Caco-2 (cell line): ENCODE measurements at regions not wholly inside any gene's neighbourhood (a gene's known extent, or its start where the extent isn't known, plus 50 kb on each side); places are given as distances from the start of the nearest gene placed in this dataset.

Experiments used
- BruUV-seq: library from RNA; stranded (reverse); fragments of 400-500 nt; replicated peaks from 2 replicates; lab custom pipeline; 2021; lab: Mats Ljungman, UMichigan
- CTCF ChIA-PET: fragments of 300-600 bp; sonication (Branson Sonifier 250); formaldehyde crosslinking; loops from one replicate; lab custom pipeline; 2022; ENCODE audit warnings: antibody characterized with exemption; lab: Charles Lee
- POLR2A ChIA-PET: fragments of 300-600 bp; sonication (Branson Sonifier 250); formaldehyde crosslinking; loops from one replicate; lab custom pipeline; 2022; ENCODE audit warnings: antibody characterized with exemption; lab: Charles Lee
- DNase-seq, 2 experiments: peaks; one replicate each; pipeline versions ENCODE4 v3.0.0 to v3.0.0-alpha.2; 2020 to 2022
- H3K27me3 ChIP-seq: replicated peaks from 2 replicates; pipeline ENCODE4 v1.6.0; 2011; ENCODE audit warnings: low read length; ENCODE audit not compliant: control insufficient read depth, insufficient read depth
- H3K36me3 ChIP-seq: 2 replicates; pipeline ENCODE4 v1.5.1; 2011; ENCODE audit warnings: low read length; ENCODE audit not compliant: control insufficient read depth, insufficient read depth
- H3K4me1 ChIP-seq: fragments of 250-450 bp; sonication (Bioruptor Pico); 2 replicates; pipeline ENCODE4 v1.5.1; 2020; ENCODE audit warnings: mild to moderate bottlenecking
- H3K4me3 ChIP-seq: 2 replicates; pipeline ENCODE4 v1.5.1; 2011; ENCODE audit warnings: low read depth, mild to moderate bottlenecking, control low read depth, low read length
- H3K9me3 ChIP-seq: fragments of 250-450 bp; sonication (Bioruptor Pico); 2 replicates; pipeline ENCODE4 v1.5.1; 2020; ENCODE audit warnings: mild to moderate bottlenecking, moderate library complexity
- H3K27ac Mint-ChIP-seq: one replicate; pipeline ENCODE4 v1.8.0; 2022; ENCODE audit warnings: mixed read lengths; ENCODE audit not compliant: unreplicated experiment
- H3K27me3 Mint-ChIP-seq: one replicate; pipeline ENCODE4 v1.8.0; 2022; ENCODE audit warnings: mixed read lengths; ENCODE audit not compliant: insufficient read depth, unreplicated experiment
- H3K36me3 Mint-ChIP-seq: one replicate; pipeline ENCODE4 v1.8.0; 2022; ENCODE audit warnings: mild to moderate bottlenecking, mixed read lengths; ENCODE audit not compliant: insufficient read depth, unreplicated experiment
- H3K4me1 Mint-ChIP-seq: one replicate; pipeline ENCODE4 v1.8.0; 2022; ENCODE audit warnings: low read depth, mixed read lengths; ENCODE audit not compliant: unreplicated experiment
- H3K4me3 Mint-ChIP-seq: one replicate; pipeline ENCODE4 v1.8.0; 2022; ENCODE audit warnings: mild to moderate bottlenecking, moderate library complexity, mixed read lengths; ENCODE audit not compliant: unreplicated experiment
- H3K9me3 Mint-ChIP-seq: one replicate; pipeline ENCODE4 v1.8.0; 2022; ENCODE audit warnings: mixed read lengths; ENCODE audit not compliant: unreplicated experiment
- CTCF ChIP-seq, 2 experiments: fragments of 200-600 bp in 1 of 2; IDR thresholded peaks; 1 replicate in 1 of 2; 2 replicates in 1 of 2; pipeline versions ENCODE4 v1.5.1 to v1.8.0; 2011 to 2022; ENCODE audit warnings: antibody characterized with exemption in 1 of 2, control low read depth in 1 of 2, inconsistent platforms in 1 of 2, low read depth in 1 of 2, low read length in 1 of 2, mild to moderate bottlenecking in 1 of 2, moderate library complexity in 1 of 2; ENCODE audit not compliant: insufficient read depth in 1 of 2, severe bottlenecking in 1 of 2, unreplicated experiment in 1 of 2
- intact Hi-C: fragments of 100-400 bp; cut with micrococcal nuclease; formaldehyde crosslinking; loops from one replicate; pipeline ENCODE4 v1.10.0; 2022; ENCODE audit not compliant: unreplicated experiment

- H3K36me3 ChIP-seq = no peaks in the 10 kb centered on the region
- Mint-ChIP-seq H3K9me3 (peaks cover 2% of the 10 kb centered on the region), H3K4me3 (no peak overlapping the region), H3K36me3 (no peaks in the 10 kb centered on the region), H3K4me1 (no peaks in the 10 kb centered on the region), H3K27ac (no peak overlapping the region), H3K27me3 (peaks cover 14% of the 10 kb centered on the region)
- H3K4me3 ChIP-seq = no peak overlapping the region
- intact Hi-C loops = no loop called here
- no peaks in the 10 kb centered on the region for H3K9me3 ChIP-seq
- CTCF ChIA-PET = no interaction called here
- TF ChIP-seq CTCF (IDR thresholded peaks at IDR 0.05; ENCODE audit: insufficient read depth in 1 of 2, low read depth in 1 of 2, low read length in 1 of 2, severe bottlenecking in 1 of 2, unreplicated experiment in 1 of 2) = no peak
- DNase-seq = no peak
- H3K27me3 ChIP-seq = no peaks in the 10 kb centered on the region; the same call in 1 of the 2 replicates
- H3K4me1 ChIP-seq = no peaks in the 10 kb centered on the region
- no TSS peak for BruUV-seq
- POLR2A ChIA-PET = no interaction called here
Observed at GRCh38 chr5:68970617-68971016, 123.2 kb upstream of the SLC30A5 start.

- POLR2A ChIA-PET = no interaction called here
- Mint-ChIP-seq H3K36me3 (no peaks in the 10 kb centered on the region), H3K4me1 (no peaks in the 10 kb centered on the region), H3K27ac (no peak overlapping the region), H3K9me3 (peaks cover 11% of the 10 kb centered on the region), H3K4me3 (no peak overlapping the region), H3K27me3 (peaks cover 19% of the 10 kb centered on the region)
- TF ChIP-seq CTCF (IDR thresholded peaks at IDR 0.05; ENCODE audit: insufficient read depth in 1 of 2, low read depth in 1 of 2, low read length in 1 of 2, severe bottlenecking in 1 of 2, unreplicated experiment in 1 of 2) = no peak
- Histone ChIP-seq H3K9me3 (no peaks in the 10 kb centered on the region), H3K4me1 (no peaks in the 10 kb centered on the region), H3K4me3 (no peak overlapping the region), H3K27me3 (no peaks in the 10 kb centered on the region; the same call in 1 of the 2 replicates), H3K36me3 (no peaks in the 10 kb centered on the region)
- no TSS peak for BruUV-seq
- no peak for DNase-seq
- CTCF ChIA-PET = interaction anchor here (0.7 kb wide), 1 partner anchor 687 kb away, joined by 6 read pairs; no protein-coding TSS in a partner anchor
- intact Hi-C loops = no loop called here
Observed at GRCh38 chr5:68973696-68974095, 120.1 kb upstream of the SLC30A5 start.

GRCh38 chr5:68983043-68983442 is 110.8 kb upstream of the SLC30A5 start:
- no peak for TF ChIP-seq CTCF (IDR thresholded peaks at IDR 0.05; ENCODE audit: insufficient read depth in 1 of 2, low read depth in 1 of 2, low read length in 1 of 2, severe bottlenecking in 1 of 2, unreplicated experiment in 1 of 2)
- no peak overlapping the region for H3K4me3 ChIP-seq
- Mint-ChIP-seq H3K27ac (no peak overlapping the region), H3K4me1 (no peaks in the 10 kb centered on the region), H3K27me3 (peaks cover 21% of the 10 kb centered on the region), H3K4me3 (no peak overlapping the region), H3K36me3 (no peaks in the 10 kb centered on the region), H3K9me3 (no peaks in the 10 kb centered on the region)
- no peaks in the 10 kb centered on the region for H3K36me3 ChIP-seq
- ChIA-PET CTCF (no interaction called here), POLR2A (no interaction called here)
- no peaks in the 10 kb centered on the region for H3K9me3 ChIP-seq
- intact Hi-C loops = no loop called here
- H3K4me1 ChIP-seq = no peaks in the 10 kb centered on the region
- BruUV-seq = no TSS peak
- no peaks in the 10 kb centered on the region for H3K27me3 ChIP-seq
- DNase-seq = no peak
